ENCODE measurements at regions not wholly inside any gene's neighbourhood (a gene's known extent, or its start where the extent isn't known, plus 50 kb on each side); places are given as distances from the start of the nearest gene placed in this dataset.

- Mint-ChIP-seq H3K27me3 (ENCODE audit: insufficient read depth) (no peaks in the 10 kb centered on the region), H3K9me3 (peaks cover 17% of the 10 kb centered on the region), H3K4me1 (ENCODE audit: low read depth) (no peaks in the 10 kb centered on the region), H3K36me3 (ENCODE audit: low read depth) (no peaks in the 10 kb centered on the region), H3K4me3 (no peak overlapping the region), H3K27ac (no peak overlapping the region)
- no peak for DNase-seq
- TF ChIP-seq, protein P1, sequence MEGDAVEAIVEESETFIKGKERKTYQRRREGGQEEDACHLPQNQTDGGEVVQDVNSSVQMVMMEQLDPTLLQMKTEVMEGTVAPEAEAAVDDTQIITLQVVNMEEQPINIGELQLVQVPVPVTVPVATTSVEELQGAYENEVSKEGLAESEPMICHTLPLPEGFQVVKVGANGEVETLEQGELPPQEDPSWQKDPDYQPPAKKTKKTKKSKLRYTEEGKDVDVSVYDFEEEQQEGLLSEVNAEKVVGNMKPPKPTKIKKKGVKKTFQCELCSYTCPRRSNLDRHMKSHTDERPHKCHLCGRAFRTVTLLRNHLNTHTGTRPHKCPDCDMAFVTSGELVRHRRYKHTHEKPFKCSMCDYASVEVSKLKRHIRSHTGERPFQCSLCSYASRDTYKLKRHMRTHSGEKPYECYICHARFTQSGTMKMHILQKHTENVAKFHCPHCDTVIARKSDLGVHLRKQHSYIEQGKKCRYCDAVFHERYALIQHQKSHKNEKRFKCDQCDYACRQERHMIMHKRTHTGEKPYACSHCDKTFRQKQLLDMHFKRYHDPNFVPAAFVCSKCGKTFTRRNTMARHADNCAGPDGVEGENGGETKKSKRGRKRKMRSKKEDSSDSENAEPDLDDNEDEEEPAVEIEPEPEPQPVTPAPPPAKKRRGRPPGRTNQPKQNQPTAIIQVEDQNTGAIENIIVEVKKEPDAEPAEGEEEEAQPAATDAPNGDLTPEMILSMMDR (IDR thresholded peaks at IDR 0.05): no peak
Measured at GRCh38 chr4:170666909-170667308, 577.2 kb upstream of the AADAT start.

DNA sequence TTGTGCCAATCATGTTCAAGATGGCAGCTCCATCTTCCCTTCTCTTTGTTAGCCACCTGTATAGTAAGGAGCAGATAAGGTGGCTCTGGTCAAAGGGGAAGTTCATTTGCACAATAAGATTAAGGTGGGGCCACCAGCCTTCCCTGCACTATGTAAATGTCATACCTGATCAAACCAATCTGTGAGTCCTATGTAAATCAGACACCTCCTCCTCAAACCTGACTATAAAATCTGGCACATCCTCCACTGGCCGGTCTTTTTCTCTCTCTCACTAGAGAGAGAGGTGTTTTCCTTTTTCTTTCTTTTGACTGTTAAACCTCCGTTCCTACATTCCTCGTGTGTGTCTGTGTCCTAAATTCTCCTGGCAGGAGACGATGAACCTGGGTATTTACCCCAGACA is 572.5 kb upstream of the AADAT start:
- peaks cover 16% of the 10 kb centered on the region for H3K9me3 Mint-ChIP-seq
- H3K36me3 Mint-ChIP-seq (ENCODE audit: low read depth): no peaks in the 10 kb centered on the region
- TF ChIP-seq, protein P1 (IDR thresholded peaks at IDR 0.05): no peak
- no peaks in the 10 kb centered on the region for H3K27me3 Mint-ChIP-seq (ENCODE audit: insufficient read depth)
- DNase-seq: no peak
- no peaks in the 10 kb centered on the region for H3K4me1 Mint-ChIP-seq (ENCODE audit: low read depth)
- H3K4me3 Mint-ChIP-seq: no peak overlapping the region
- no peak overlapping the region for H3K27ac Mint-ChIP-seq

DNA sequence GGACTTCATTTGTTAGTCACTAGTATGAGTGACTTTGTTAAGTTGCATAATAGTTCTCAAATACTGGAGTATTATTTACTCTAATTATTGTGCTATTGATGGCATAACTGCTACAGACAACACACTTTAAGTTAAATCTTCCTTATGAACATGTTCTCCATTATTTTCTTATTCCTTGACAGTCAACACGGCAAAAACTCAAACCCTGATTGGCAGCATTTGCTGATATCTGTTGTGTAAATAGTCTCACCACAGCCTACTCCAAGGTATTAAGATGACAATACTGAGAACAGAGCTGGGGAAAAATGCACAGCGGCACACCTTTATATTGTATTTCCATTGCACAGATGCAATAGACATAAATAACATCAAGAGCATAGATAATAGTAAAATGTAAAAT is 568.0 kb upstream of the AADAT start:
- TF ChIP-seq, protein P1 (IDR thresholded peaks at IDR 0.05): no peak
- H3K27me3 Mint-ChIP-seq (ENCODE audit: insufficient read depth): no peaks in the 10 kb centered on the region
- H3K9me3 Mint-ChIP-seq: peaks cover 29% of the 10 kb centered on the region
- DNase-seq: no peak
- H3K27ac Mint-ChIP-seq: no peak overlapping the region
- H3K4me3 Mint-ChIP-seq: no peak overlapping the region
- no peaks in the 10 kb centered on the region for H3K36me3 Mint-ChIP-seq (ENCODE audit: low read depth)
- no peaks in the 10 kb centered on the region for H3K4me1 Mint-ChIP-seq (ENCODE audit: low read depth)

DNA sequence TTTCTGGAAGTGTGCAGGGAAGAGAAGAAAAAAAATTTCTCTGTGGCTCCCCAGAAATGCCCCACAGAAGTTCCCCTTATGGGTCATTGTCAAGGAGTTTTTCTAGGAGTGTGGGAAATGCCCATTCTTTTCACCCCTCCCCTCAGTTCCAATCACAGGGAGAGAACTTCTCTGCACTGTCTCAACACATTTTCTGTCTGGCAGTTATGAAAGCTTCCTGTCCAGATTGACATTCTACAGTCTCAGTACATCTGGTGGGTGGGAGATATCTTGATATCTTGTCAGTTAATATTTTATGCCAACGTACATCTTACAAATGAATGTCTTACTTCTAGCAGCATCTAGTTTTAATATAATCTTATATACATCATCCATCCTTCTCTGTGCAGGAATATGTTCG is 566.8 kb upstream of the AADAT start:
- TF ChIP-seq, protein P1 (IDR thresholded peaks at IDR 0.05): no peak
- no peaks in the 10 kb centered on the region for H3K4me1 Mint-ChIP-seq (ENCODE audit: low read depth)
- H3K4me3 Mint-ChIP-seq: no peak overlapping the region

DNA sequence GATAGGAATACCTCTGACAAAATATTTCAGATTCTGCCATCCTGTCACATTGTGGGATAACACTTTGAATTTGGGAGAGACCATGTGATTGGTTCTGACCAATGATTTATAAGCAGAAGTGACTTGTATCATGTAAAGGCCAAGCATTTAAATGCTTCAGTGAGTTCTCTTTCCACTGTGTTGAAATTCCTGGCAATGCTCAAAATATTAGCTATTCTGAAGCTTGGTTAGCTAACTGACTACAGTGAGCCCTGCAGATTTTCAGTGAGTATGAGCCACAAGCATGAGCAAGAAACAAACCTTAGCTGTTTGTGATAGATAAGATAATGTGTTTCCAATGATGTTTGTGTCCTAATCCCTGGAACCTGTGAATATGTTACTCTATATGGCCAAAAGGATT is 562.8 kb upstream of the AADAT start:
- Mint-ChIP-seq H3K36me3 (ENCODE audit: low read depth) (peaks cover 3% of the 10 kb centered on the region; the same call in 1 of the 2 replicates), H3K9me3 (peaks cover 43% of the 10 kb centered on the region)

More for the DNA sequence above, 566.8 kb upstream of the AADAT start:
- H3K27ac Mint-ChIP-seq: no peak overlapping the region
- no peaks in the 10 kb centered on the region for H3K27me3 Mint-ChIP-seq (ENCODE audit: insufficient read depth)
- peaks cover 33% of the 10 kb centered on the region for H3K9me3 Mint-ChIP-seq
- H3K36me3 Mint-ChIP-seq (ENCODE audit: low read depth): no peaks in the 10 kb centered on the region
- no peak for DNase-seq

More for the DNA sequence above, 562.8 kb upstream of the AADAT start:
- Mint-ChIP-seq H3K27ac (no peak overlapping the region), H3K4me3 (no peak overlapping the region), H3K4me1 (ENCODE audit: low read depth) (no peaks in the 10 kb centered on the region), H3K27me3 (ENCODE audit: insufficient read depth) (no peaks in the 10 kb centered on the region)
- TF ChIP-seq, protein P1 (IDR thresholded peaks at IDR 0.05): no peak
- DNase-seq: no peak

All from HFFc6 (cell line).